Neural cell (in vitro differentiated cells): ENCODE measurements at regions not wholly inside any gene's neighbourhood (a gene's known extent, or its start where the extent isn't known, plus 50 kb on each side); places are given as distances from the start of the nearest gene placed in this dataset.

ENCODE experiments used
- H2AFZ ChIP-seq: fragments of 200-600, 300-800 bp; sonication (generic), shearing (Covaris generic); 2 replicates; pipeline ENCODE4 v1.6.0; 2014; ENCODE audit warnings: low read depth, mild to moderate bottlenecking, antibody characterized with exemption, low read length, moderate library complexity
- H3F3A ChIP-seq: fragments of 200-600 bp; shearing (Covaris generic); 2 replicates; pipeline ENCODE4 v1.6.1; 2016; ENCODE audit warnings: mild to moderate bottlenecking, moderate library complexity, mixed read lengths, antibody characterized with exemption, low read length; ENCODE audit not compliant: insufficient read depth, poor library complexity, severe bottlenecking
- H3K27ac ChIP-seq: fragments of 200-600, 300-800 bp; sonication (generic), shearing (Covaris generic); 2 replicates; pipeline ENCODE4 v1.5.1; 2014; ENCODE audit warnings: mild to moderate bottlenecking, low read length, moderate library complexity
- H3K27me3 ChIP-seq: fragments of 300-800, 200-600 bp; sonication (generic), shearing (Covaris generic); 2 replicates; pipeline ENCODE4 v1.6.0; 2014; ENCODE audit warnings: mild to moderate bottlenecking, low read depth, low read length, moderate library complexity; ENCODE audit not compliant: insufficient read depth
- H3K36me3 ChIP-seq: fragments of 300-800, 200-600 bp; sonication (generic), shearing (Covaris generic); 2 replicates; pipeline ENCODE4 v1.5.1; 2014; ENCODE audit warnings: mild to moderate bottlenecking, antibody characterized with exemption, low read length, moderate library complexity; ENCODE audit not compliant: insufficient read depth
- H3K4me2 ChIP-seq: fragments of 300-800, 200-600 bp; sonication (generic), shearing (Covaris generic); 2 replicates; pipeline ENCODE4 v1.6.0; 2014; ENCODE audit warnings: mild to moderate bottlenecking, low read length
- H3K4me3 ChIP-seq: fragments of 300-800, 200-600 bp; sonication (generic), shearing (Covaris generic); 2 replicates; pipeline ENCODE4 v1.5.1; 2014; ENCODE audit warnings: mild to moderate bottlenecking, low read length, moderate library complexity
- H3K79me2 ChIP-seq: fragments of 200-600 bp; shearing (Covaris generic); replicated peaks from 2 replicates; pipeline ENCODE4 v1.6.0; 2014; ENCODE audit warnings: mild to moderate bottlenecking, low read length, moderate library complexity; ENCODE audit not compliant: insufficient read depth
- H3K9ac ChIP-seq: fragments of 300-800, 200-600 bp; sonication (generic), shearing (Covaris generic); 2 replicates; pipeline ENCODE4 v1.6.1; 2016; ENCODE audit warnings: mild to moderate bottlenecking, low read length, mixed read lengths
- H3K9me2 ChIP-seq: fragments of 200-600 bp; shearing (Covaris generic); 2 replicates; pipeline ENCODE4 v1.6.1; 2016; ENCODE audit warnings: mild to moderate bottlenecking, low read length, mixed read lengths; ENCODE audit not compliant: insufficient read depth
- H3K9me3 ChIP-seq: fragments of 200-600, 300-800 bp; sonication (generic), shearing (Covaris generic); 2 replicates; pipeline ENCODE4 v1.6.1; 2016; ENCODE audit warnings: mild to moderate bottlenecking, mixed run types, low read length, moderate library complexity, mixed read lengths
- H4K20me1 ChIP-seq: fragments of 200-600 bp; shearing (Covaris generic); 2 replicates; pipeline ENCODE4 v1.6.1; 2016; ENCODE audit warnings: mild to moderate bottlenecking, mixed run types; ENCODE audit not compliant: insufficient read depth
- CTCF ChIP-seq: fragments of 450-650 bp; IDR thresholded peaks from 2 replicates; pipeline ENCODE4 v1.5.1; 2014; ENCODE audit warnings: antibody characterized with exemption, mild to moderate bottlenecking, moderate library complexity; ENCODE audit not compliant: poor library complexity, severe bottlenecking
- EP300 ChIP-seq: fragments of 450-650 bp; conservative IDR thresholded peaks from 2 replicates; pipeline ENCODE4 v1.6.1; 2014; ENCODE audit warnings: antibody characterized with exemption, mild to moderate bottlenecking, moderate library complexity; ENCODE audit not compliant: poor library complexity, severe bottlenecking
- EZH2 ChIP-seq: fragments of 200-600, 300-800 bp; shearing (Covaris generic), sonication (generic); IDR thresholded peaks from 2 replicates; pipeline ENCODE4 v1.6.1; 2014; ENCODE audit warnings: antibody characterized with exemption, low read length, borderline replicate concordance, mild to moderate bottlenecking; ENCODE audit not compliant: insufficient read depth, poor library complexity, severe bottlenecking
- MXI1 ChIP-seq: fragments of 450-650 bp; conservative IDR thresholded peaks from 2 replicates; pipeline ENCODE4 v1.6.1; 2014; ENCODE audit warnings: antibody characterized with exemption, mild to moderate bottlenecking; ENCODE audit not compliant: poor library complexity, severe bottlenecking
- POLR2AphosphoS5 ChIP-seq: IDR thresholded peaks from 2 replicates; pipeline ENCODE4 v1.6.1; 2012
- RAD21 ChIP-seq: fragments of 450-650 bp; conservative IDR thresholded peaks from 2 replicates; pipeline ENCODE4 v1.6.1; 2014; ENCODE audit warnings: antibody characterized with exemption, mild to moderate bottlenecking, moderate library complexity
- REST ChIP-seq: IDR thresholded peaks from 2 replicates; pipeline ENCODE4 v1.6.1; 2012; ENCODE audit warnings: borderline replicate concordance
- SMC3 ChIP-seq: fragments of 450-650 bp; conservative IDR thresholded peaks from 2 replicates; pipeline ENCODE4 v1.6.1; 2014; ENCODE audit warnings: antibody characterized with exemption, mild to moderate bottlenecking, moderate library complexity; ENCODE audit not compliant: poor library complexity
- TAF1 ChIP-seq: IDR thresholded peaks from 2 replicates; pipeline ENCODE4 v1.6.1; 2012; ENCODE audit warnings: low read depth

GRCh38 chr2:126781206-126781605 is 117.5 kb upstream of the TEX51 start:
- H3K4me3 ChIP-seq, result no peak overlapping the region
- H3K36me3 ChIP-seq, result no peaks in the 10 kb centered on the region
- no peak overlapping the region for H3K9ac ChIP-seq
- no peaks in the 10 kb centered on the region for H3F3A ChIP-seq
- no peak overlapping the region for H3K4me2 ChIP-seq
- H4K20me1 ChIP-seq, result no peaks in the 10 kb centered on the region
- H3K79me2 ChIP-seq, result no peaks in the 10 kb centered on the region
- H3K27me3 ChIP-seq, result peaks cover 6% of the 10 kb centered on the region
- TF ChIP-seq CTCF (no peak), POLR2AphosphoS5 (no peak), EZH2 (no peak), SMC3 (no peak), TAF1 (no peak), RAD21 (no peak), REST (no peak), MXI1 (no peak), EP300 (no peak)
- no peaks in the 10 kb centered on the region for H3K9me3 ChIP-seq
- H3K27ac ChIP-seq, result no peak overlapping the region
- no peak overlapping the region for H2AFZ ChIP-seq
- H3K9me2 ChIP-seq, result no peaks in the 10 kb centered on the region

DNA sequence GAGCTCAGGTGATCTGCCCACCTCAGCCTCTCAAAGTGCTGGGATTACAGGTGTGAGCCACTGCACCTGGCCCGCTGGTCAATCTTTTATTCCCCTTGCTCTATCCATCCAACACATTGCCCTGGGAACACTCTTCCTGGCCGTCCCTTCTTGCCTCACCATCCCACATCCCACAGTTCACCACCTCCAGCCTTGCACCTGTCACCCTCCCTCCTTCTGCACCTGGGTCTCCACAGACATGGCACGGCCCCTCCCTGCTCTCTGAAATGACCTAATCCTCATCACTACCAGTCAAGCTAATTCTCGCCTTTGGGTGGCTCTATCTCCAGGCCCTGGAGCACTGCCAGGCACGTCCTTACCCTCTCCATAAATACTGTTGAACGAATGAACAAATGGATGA is 116.9 kb upstream of the TEX51 start:
- Histone ChIP-seq H2AFZ (no peak overlapping the region), H3K36me3 (no peaks in the 10 kb centered on the region)

More for the DNA sequence above, 116.9 kb upstream of the TEX51 start:
- H3K27me3 ChIP-seq, result peaks cover 4% of the 10 kb centered on the region
- no peak overlapping the region for H3K4me3 ChIP-seq
- H3K9me3 ChIP-seq, result no peaks in the 10 kb centered on the region
- no peak overlapping the region for H3K9ac ChIP-seq
- H3K9me2 ChIP-seq, result no peaks in the 10 kb centered on the region
- no peaks in the 10 kb centered on the region for H4K20me1 ChIP-seq
- H3K27ac ChIP-seq, result no peak overlapping the region
- TF ChIP-seq SMC3 (no peak), POLR2AphosphoS5 (no peak), MXI1 (no peak), CTCF (no peak), EZH2 (no peak)
- no peaks in the 10 kb centered on the region for H3K79me2 ChIP-seq
- H3K4me2 ChIP-seq, result no peak overlapping the region
- no peaks in the 10 kb centered on the region for H3F3A ChIP-seq
